GM18520 (cell line): ENCODE measurements at regions not wholly inside any gene's neighbourhood (a gene's known extent, or its start where the extent isn't known, plus 50 kb on each side); places are given as distances from the start of the nearest gene placed in this dataset.
"Not testable (repeated sequence)": the region's sequence is repeated elsewhere in the genome, so short reads cannot be mapped to it uniquely, and the experiment has no call there.

Source experiments
- ATAC-seq: cut with Tn5 transposase; IDR thresholded peaks from one replicate; pipeline ENCODE4 v1.9.1; 2021; ENCODE audit not compliant: unreplicated experiment

- no peak for ATAC-seq
Measured at GRCh38 chr18:65206551-65207260, 544.1 kb upstream of the CDH7 start.

GRCh38 chr18:65202091-65202490 lies 548.7 kb upstream of the CDH7 start:
- ATAC-seq: no peak

- no peak for ATAC-seq
Measured at GRCh38 chr18:65175681-65176080, 575.1 kb upstream of the CDH7 start.

- ATAC-seq: not testable (repeated sequence)
Measured at GRCh38 chr18:65162086-65162485, 588.7 kb upstream of the CDH7 start.

GRCh38 chr18:65146482-65147021 lies 604.3 kb upstream of the CDH7 start:
- ATAC-seq: no peak

GRCh38 chr18:65145312-65145711 lies 605.5 kb upstream of the CDH7 start:
- no peak for ATAC-seq

GRCh38 chr18:65133610-65134009 lies 617.2 kb upstream of the CDH7 start:
- no peak for ATAC-seq

- ATAC-seq: no peak
Measured at GRCh38 chr18:65124633-65125032, 626.2 kb upstream of the CDH7 start.

GRCh38 chr18:65103864-65104263 lies 646.9 kb upstream of the CDH7 start:
- ATAC-seq: no peak

GRCh38 chr18:65093346-65093745 lies 657.5 kb upstream of the CDH7 start:
- no peak for ATAC-seq

- no peak for ATAC-seq
Measured at GRCh38 chr18:65091744-65092329, 659.0 kb upstream of the CDH7 start.

GRCh38 chr18:65082907-65083306 lies 667.9 kb upstream of the CDH7 start:
- ATAC-seq: no peak

- ATAC-seq: no peak
Measured at GRCh38 chr18:65081786-65082185, 669.0 kb upstream of the CDH7 start.

- ATAC-seq: no peak
Measured at GRCh38 chr18:65073060-65073550, 677.7 kb upstream of the CDH7 start.

- ATAC-seq: no peak
Measured at GRCh38 chr18:65057439-65058083, 693.3 kb upstream of the CDH7 start.

GRCh38 chr18:65056575-65056974 lies 694.2 kb upstream of the CDH7 start:
- ATAC-seq: no peak

GRCh38 chr18:65049586-65049985 lies 701.2 kb upstream of the CDH7 start:
- ATAC-seq: no peak

GRCh38 chr18:65039578-65039977 lies 711.2 kb upstream of the CDH7 start:
- ATAC-seq: no peak

GRCh38 chr18:65035701-65036100 lies 715.1 kb upstream of the CDH7 start:
- no peak for ATAC-seq

- no peak for ATAC-seq
Measured at GRCh38 chr18:65025756-65026155, 725.1 kb upstream of the CDH7 start.

GRCh38 chr18:65021021-65021420 lies 729.8 kb upstream of the CDH7 start:
- ATAC-seq: no peak

- ATAC-seq: no peak
Measured at GRCh38 chr18:65018184-65018583, 732.6 kb upstream of the CDH7 start.
